Ishikawa (cell line): ENCODE measurements at regions not wholly inside any gene's neighbourhood (a gene's known extent, or its start where the extent isn't known, plus 50 kb on each side); places are given as distances from the start of the nearest gene placed in this dataset.

Experiments used
- CEBPB ChIP-seq: IDR thresholded peaks from 2 replicates; pipeline ENCODE4 v1.6.1; 2012
- CREB1 ChIP-seq: IDR thresholded peaks from 2 replicates; pipeline ENCODE4 v1.6.1; 2012; ENCODE audit warnings: low read depth
- EGR1 ChIP-seq: IDR thresholded peaks from 2 replicates; pipeline ENCODE4 v1.6.1; 2012
- EP300 ChIP-seq: IDR thresholded peaks from 2 replicates; pipeline ENCODE4 v1.6.1; 2012; ENCODE audit warnings: borderline replicate concordance
- FOXM1 ChIP-seq: IDR thresholded peaks from 2 replicates; pipeline ENCODE4 v1.6.1; 2012; ENCODE audit warnings: low read depth, borderline replicate concordance
- NFIC ChIP-seq: IDR thresholded peaks from 2 replicates; pipeline ENCODE4 v1.6.1; 2012
- RAD21 ChIP-seq: IDR thresholded peaks from 2 replicates; pipeline ENCODE4 v1.6.1; 2012; ENCODE audit warnings: low read depth
- REST ChIP-seq: IDR thresholded peaks from 2 replicates; pipeline ENCODE4 v1.6.1; 2012; ENCODE audit warnings: low read depth, mild to moderate bottlenecking
- TAF1 ChIP-seq: IDR thresholded peaks from 2 replicates; pipeline ENCODE4 v1.6.1; 2012; ENCODE audit warnings: low read depth, mild to moderate bottlenecking
- TEAD4 ChIP-seq: IDR thresholded peaks from 2 replicates; pipeline ENCODE4 v1.6.1; 2012
- USF1 ChIP-seq: IDR thresholded peaks from 2 replicates; pipeline ENCODE4 v1.6.1; 2012
- YY1 ChIP-seq: IDR thresholded peaks from 2 replicates; pipeline ENCODE4 v1.6.1; 2012; ENCODE audit warnings: low read depth
- ZBTB7A ChIP-seq: IDR thresholded peaks from 2 replicates; pipeline ENCODE4 v1.6.1; 2012; ENCODE audit warnings: low read depth
- TF ChIP-seq, protein P1 (sequence below): IDR thresholded peaks from 2 replicates; pipeline ENCODE4 v1.6.1; 2012

GRCh38 chr12:92476844-92477243 lies 225.9 kb upstream of the PLEKHG7 start:
- no peak for TF ChIP-seq NFIC
- TF ChIP-seq YY1, result no peak
- no peak for TF ChIP-seq TAF1
- no peak for TF ChIP-seq EP300
- TF ChIP-seq USF1, result no peak
- no peak for TF ChIP-seq REST
- no peak for TF ChIP-seq RAD21
- TF ChIP-seq CREB1, result no peak
- no peak for TF ChIP-seq CEBPB
- TF ChIP-seq TEAD4, result no peak
- TF ChIP-seq EGR1, result no peak
- TF ChIP-seq, protein P1, sequence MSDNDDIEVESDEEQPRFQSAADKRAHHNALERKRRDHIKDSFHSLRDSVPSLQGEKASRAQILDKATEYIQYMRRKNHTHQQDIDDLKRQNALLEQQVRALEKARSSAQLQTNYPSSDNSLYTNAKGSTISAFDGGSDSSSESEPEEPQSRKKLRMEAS, result no peak
- no peak for TF ChIP-seq ZBTB7A
- TF ChIP-seq FOXM1, result no peak
